GM23338 (cell line): ENCODE measurements at regions not wholly inside any gene's neighbourhood (a gene's known extent, or its start where the extent isn't known, plus 50 kb on each side); places are given as distances from the start of the nearest gene placed in this dataset.

Source experiments
- CREB1 ChIP-seq: fragments of 250-450 bp; sonication (Bioruptor Pico); IDR thresholded peaks from 2 replicates; pipeline ENCODE4 v1.5.0; 2020; ENCODE audit warnings: low read depth, mild to moderate bottlenecking, moderate library complexity
- CTCF ChIP-seq, 2 experiments: fragments of 200-600 bp in 1 of 2; sonication (generic) in 1 of 2; conservative IDR thresholded peaks; 2 replicates each; pipeline versions ENCODE4 v1.5.1 to v1.6.1; 2016 to 2017; ENCODE audit warnings: antibody characterized with exemption in 2 of 2, low read depth in 2 of 2, mild to moderate bottlenecking in 2 of 2, moderate library complexity in 1 of 2
- ETS1 ChIP-seq: IDR thresholded peaks from 2 replicates; pipeline ENCODE4 v1.6.1; 2016; ENCODE audit warnings: antibody characterized with exemption
- EZH2 ChIP-seq: fragments of 200-600 bp; sonication (generic); IDR thresholded peaks from one replicate; pipeline ENCODE4 v1.8.0; 2017; ENCODE audit warnings: antibody characterized with exemption, mild to moderate bottlenecking, low read depth; ENCODE audit not compliant: unreplicated experiment
- EZH2phosphoT487 ChIP-seq: fragments of 200-600 bp; sonication (generic); IDR thresholded peaks from one replicate; pipeline ENCODE4 v1.8.1; 2018; ENCODE audit warnings: antibody characterized with exemption; ENCODE audit not compliant: unreplicated experiment
- JUNB ChIP-seq: IDR thresholded peaks from one replicate; pipeline ENCODE4 v1.6.1; 2016; ENCODE audit warnings: antibody characterized with exemption; ENCODE audit not compliant: unreplicated experiment
- NANOG ChIP-seq: IDR thresholded peaks from 2 replicates; pipeline ENCODE4 v1.6.1; 2016; ENCODE audit warnings: antibody characterized with exemption, borderline replicate concordance
- POLR2AphosphoS5 ChIP-seq: IDR thresholded peaks from 2 replicates; pipeline ENCODE4 v1.6.1; 2016; ENCODE audit warnings: antibody characterized with exemption, low read depth
- REST ChIP-seq: IDR thresholded peaks from one replicate; pipeline ENCODE4 v1.6.1; 2018; ENCODE audit warnings: antibody characterized with exemption; ENCODE audit not compliant: unreplicated experiment
- ZNF114 ChIP-seq: fragments of 250-450 bp; sonication (Bioruptor Pico); IDR thresholded peaks from 2 replicates; pipeline ENCODE4 v1.5.0; 2020; ENCODE audit warnings: mild to moderate bottlenecking, moderate library complexity

- TF ChIP-seq CTCF (conservative IDR thresholded peaks at IDR 0.05; ENCODE audit: low read depth in 2 of 2) (no peak), REST (no peak), POLR2AphosphoS5 (no peak), CREB1 (CRISPR knock-in tag) (no peak), EZH2 (no peak), JUNB (no peak), EZH2phosphoT487 (no peak), ZNF114 (CRISPR knock-in tag) (no peak), ETS1 (no peak), NANOG (no peak)
These were observed 164.0 kb upstream of the NRP1 start for GRCh38 chr10:33498391-33498891.
